ENCODE measurements at regions not wholly inside any gene's neighbourhood (a gene's known extent, or its start where the extent isn't known, plus 50 kb on each side); places are given as distances from the start of the nearest gene placed in this dataset.

GRCh38 chrX:9146657-9147056 is 112.7 kb upstream of the FAM9B start:
- Histone ChIP-seq H3K27me3 (no peaks in the 10 kb centered on the region), H3K36me3 (no peaks in the 10 kb centered on the region), H3K9me3 (no peaks in the 10 kb centered on the region), H3K4me3 (no peak overlapping the region), H3K27ac (no peak overlapping the region), H3K4me1 (no peaks in the 10 kb centered on the region)
- intact Hi-C loops (cut with DNase I; ENCODE audit: low total_unique reads) (no loop called here), in situ Hi-C loops (cut with MboI; ENCODE audit: low pct_ligation_motif_present in 1 of 4, low pct_unique_long_range_greater_than_20kb in 1 of 4, low sequenced_read_pairs in 3 of 4) (no loop called here)
- no peak for DNase-seq
- TF ChIP-seq POLR2A (IDR thresholded peaks at IDR 0.05), result no peak
- no peak for TF ChIP-seq POLR2AphosphoS5 (IDR thresholded peaks at IDR 0.05)
- no peak for TF ChIP-seq CTCF (IDR thresholded peaks at IDR 0.05)
- no peak for TF ChIP-seq EP300 (IDR thresholded peaks at IDR 0.05; ENCODE audit: low read depth)
- WGBS, 2 donors (ENCODE audit: low coverage in 1 of 2), result 88 to 92% methylated on average over 2 to 9 of the region's 9 CpGs

- Histone ChIP-seq H3K4me1 (no peaks in the 10 kb centered on the region), H3K27ac (no peak overlapping the region), H3K4me3 (no peak overlapping the region), H3K36me3 (no peaks in the 10 kb centered on the region), H3K27me3 (no peaks in the 10 kb centered on the region), H3K9me3 (no peaks in the 10 kb centered on the region)
- 82 to 97% methylated on average over 4 to 5 of the region's 5 CpGs for WGBS, 2 donors (ENCODE audit: low coverage in 1 of 2)
- in situ Hi-C loops (cut with MboI; ENCODE audit: low pct_ligation_motif_present in 1 of 4, low pct_unique_long_range_greater_than_20kb in 1 of 4, low sequenced_read_pairs in 3 of 4), result no loop called here
- TF ChIP-seq POLR2AphosphoS5 (IDR thresholded peaks at IDR 0.05) (no peak), CTCF (IDR thresholded peaks at IDR 0.05) (no peak), EP300 (IDR thresholded peaks at IDR 0.05; ENCODE audit: low read depth) (no peak), POLR2A (IDR thresholded peaks at IDR 0.05) (no peak)
- no peak for DNase-seq
- intact Hi-C loops (cut with DNase I; ENCODE audit: low total_unique reads), result no loop called here
Measured at GRCh38 chrX:9147086-9147485, 113.2 kb upstream of the FAM9B start.

- intact Hi-C loops (cut with DNase I; ENCODE audit: low total_unique reads) (no loop called here), in situ Hi-C loops (cut with MboI; ENCODE audit: low pct_ligation_motif_present in 1 of 4, low pct_unique_long_range_greater_than_20kb in 1 of 4, low sequenced_read_pairs in 3 of 4) (no loop called here)
- no peaks in the 10 kb centered on the region for H3K27me3 ChIP-seq
- H3K4me3 ChIP-seq, result no peak overlapping the region
- no peaks in the 10 kb centered on the region for H3K9me3 ChIP-seq
- H3K27ac ChIP-seq, result peak overlapping the region in 1 of 4 donors; percentile 18
- H3K4me1 ChIP-seq, result no peaks in the 10 kb centered on the region
- DNase-seq, result no peak
- WGBS, 2 donors (ENCODE audit: low coverage in 1 of 2), result 36% methylated on average over 7 of the region's 7 CpGs; no CpG with 5 or more reads in 1 of the 2 donors
- no peaks in the 10 kb centered on the region for H3K36me3 ChIP-seq
- TF ChIP-seq POLR2A (IDR thresholded peaks at IDR 0.05) (no peak), EP300 (IDR thresholded peaks at IDR 0.05; ENCODE audit: low read depth) (no peak), CTCF (IDR thresholded peaks at IDR 0.05) (no peak), POLR2AphosphoS5 (IDR thresholded peaks at IDR 0.05) (no peak)
Measured at GRCh38 chrX:9147726-9148125, 113.8 kb upstream of the FAM9B start.

GRCh38 chrX:9148615-9149399 is 114.9 kb upstream of the FAM9B start:
- peak overlapping the region in 1 of 4 donors; percentile 18 for H3K27ac ChIP-seq
- in situ Hi-C loops (cut with MboI; ENCODE audit: low pct_ligation_motif_present in 1 of 4, low pct_unique_long_range_greater_than_20kb in 1 of 4, low sequenced_read_pairs in 3 of 4), result no loop called here

More at GRCh38 chrX:9148615-9149399, 114.9 kb upstream of the FAM9B start:
- Histone ChIP-seq H3K36me3 (no peaks in the 10 kb centered on the region), H3K27me3 (no peaks in the 10 kb centered on the region), H3K4me1 (no peaks in the 10 kb centered on the region), H3K9me3 (no peaks in the 10 kb centered on the region), H3K4me3 (no peak overlapping the region)
- WGBS, 2 donors (ENCODE audit: low coverage in 1 of 2), result 35% methylated on average over 9 of the region's 9 CpGs; no CpG with 5 or more reads in 1 of the 2 donors
- intact Hi-C loops (cut with DNase I; ENCODE audit: low total_unique reads), result no loop called here
- DNase-seq, result no peak
- TF ChIP-seq POLR2AphosphoS5 (IDR thresholded peaks at IDR 0.05), result no peak
- no peak for TF ChIP-seq EP300 (IDR thresholded peaks at IDR 0.05; ENCODE audit: low read depth)
- no peak for TF ChIP-seq CTCF (IDR thresholded peaks at IDR 0.05)
- TF ChIP-seq POLR2A (IDR thresholded peaks at IDR 0.05), result no peak
